ENCODE measurements at regions not wholly inside any gene's neighbourhood (a gene's known extent, or its start where the extent isn't known, plus 50 kb on each side); places are given as distances from the start of the nearest gene placed in this dataset.

- TF ChIP-seq BHLHE40 (IDR thresholded peaks at IDR 0.05; ENCODE audit: borderline replicate concordance in 1 of 2, low read depth in 2 of 2, low read length in 1 of 2) (no peak), SMC3 (IDR thresholded peaks at IDR 0.05; ENCODE audit: borderline replicate concordance, low read length) (no peak), NR2C2 (IDR thresholded peaks at IDR 0.05; ENCODE audit: borderline replicate concordance, control insufficient read depth, insufficient read length, low read depth) (no peak), ZNF384 (IDR thresholded peaks at IDR 0.05; ENCODE audit: borderline replicate concordance, low read depth, low read length) (no peak)
- TF ChIP-seq, protein P1, sequence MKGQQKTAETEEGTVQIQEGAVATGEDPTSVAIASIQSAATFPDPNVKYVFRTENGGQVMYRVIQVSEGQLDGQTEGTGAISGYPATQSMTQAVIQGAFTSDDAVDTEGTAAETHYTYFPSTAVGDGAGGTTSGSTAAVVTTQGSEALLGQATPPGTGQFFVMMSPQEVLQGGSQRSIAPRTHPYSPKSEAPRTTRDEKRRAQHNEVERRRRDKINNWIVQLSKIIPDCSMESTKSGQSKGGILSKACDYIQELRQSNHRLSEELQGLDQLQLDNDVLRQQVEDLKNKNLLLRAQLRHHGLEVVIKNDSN (IDR thresholded peaks at IDR 0.05; ENCODE audit: borderline replicate concordance, extremely low read length, insufficient read depth, low read depth, low read length) = no peak
Observed at GRCh38 chr7:46034056-46034768, 113.1 kb upstream of the IGFBP3 start (continued).

GRCh38 chr7:46033592-46033991 lies 112.5 kb upstream of the IGFBP3 start:
- Histone ChIP-seq H3K36me3 (ENCODE audit: control insufficient read depth in 2 of 2, insufficient read depth in 2 of 2, low read length in 1 of 2) (no peaks in the 10 kb centered on the region), H3K4me1 (ENCODE audit: control insufficient read depth, insufficient read depth, low read length) (no peaks in the 10 kb centered on the region), H3K27ac (ENCODE audit: control insufficient read depth, insufficient read depth) (no peak overlapping the region), H3K4me2 (ENCODE audit: control insufficient read depth, insufficient read depth) (no peak overlapping the region), H3K9me3 (replicated peaks; ENCODE audit: control insufficient read depth, insufficient read depth, low read length) (no peaks in the 10 kb centered on the region), H3K4me3 (no peak overlapping the region), H3K79me2 (ENCODE audit: control insufficient read depth, insufficient read depth, low read length) (no peaks in the 10 kb centered on the region), H4K20me1 (ENCODE audit: control insufficient read depth, insufficient read depth) (no peaks in the 10 kb centered on the region), H3K9ac (ENCODE audit: control insufficient read depth, insufficient read depth, low read length) (no peak overlapping the region), H3K27me3 (replicated peaks in 1 of 2; ENCODE audit: control insufficient read depth in 2 of 2, insufficient read depth in 2 of 2, low read length in 1 of 2) (no peaks in the 10 kb centered on the region), H2AFZ (ENCODE audit: control insufficient read depth, low read depth, low read length) (no peak overlapping the region)
- FAIRE-seq (no peak), DNase-seq (ENCODE audit: low read depth, low spot score) (no peak), ATAC-seq (no peak)
- RAD21 ChIA-PET (ENCODE audit: unreplicated experiment) = no interaction called here
- in situ Hi-C loops (cut with MboI) = no loop called here
- POLR2A ChIA-PET = interaction anchor here (0.6 kb wide), 1 partner anchor 26 kb away, joined by 3 read pairs; no protein-coding TSS in a partner anchor
- CTCF ChIA-PET = no interaction called here
- 34% methylated on average over 6 of the region's 6 CpGs for WGBS (ENCODE audit: insufficient coverage, insufficient replicate concordance, low lambda C conversion rate, missing lambda C conversion rate)
- SMC1A ChIA-PET (ENCODE audit: uncharacterized antibody, unreplicated experiment) = no interaction called here
- intact Hi-C loops (cut with micrococcal nuclease; ENCODE audit: unreplicated experiment) = no loop called here
- BruUV-seq (replicated peaks) = no TSS peak
- TF ChIP-seq HDGF (IDR thresholded peaks at IDR 0.05) (no peak), MEF2A (IDR thresholded peaks at IDR 0.05; ENCODE audit: insufficient read depth, low read depth, low read length) (no peak), TCF7 (IDR thresholded peaks at IDR 0.05; ENCODE audit: borderline replicate concordance) (no peak), TCF3 (IDR thresholded peaks at IDR 0.05; ENCODE audit: borderline replicate concordance, insufficient read depth, low read depth, low read length) (no peak), NKRF (conservative IDR thresholded peaks at IDR 0.05) (no peak), NFIC (IDR thresholded peaks at IDR 0.05; ENCODE audit: low read depth, low read length) (no peak), MLLT1 (IDR thresholded peaks at IDR 0.05) (no peak), MYB (IDR thresholded peaks at IDR 0.05; ENCODE audit: borderline replicate concordance, low read depth, low read length) (no peak), ZNF274 (IDR thresholded peaks at IDR 0.05; ENCODE audit: insufficient read depth, insufficient read length) (no peak), NR2C2 (IDR thresholded peaks at IDR 0.05; ENCODE audit: borderline replicate concordance, control insufficient read depth, insufficient read length, low read depth) (no peak)
- TF ChIP-seq, protein P2, sequence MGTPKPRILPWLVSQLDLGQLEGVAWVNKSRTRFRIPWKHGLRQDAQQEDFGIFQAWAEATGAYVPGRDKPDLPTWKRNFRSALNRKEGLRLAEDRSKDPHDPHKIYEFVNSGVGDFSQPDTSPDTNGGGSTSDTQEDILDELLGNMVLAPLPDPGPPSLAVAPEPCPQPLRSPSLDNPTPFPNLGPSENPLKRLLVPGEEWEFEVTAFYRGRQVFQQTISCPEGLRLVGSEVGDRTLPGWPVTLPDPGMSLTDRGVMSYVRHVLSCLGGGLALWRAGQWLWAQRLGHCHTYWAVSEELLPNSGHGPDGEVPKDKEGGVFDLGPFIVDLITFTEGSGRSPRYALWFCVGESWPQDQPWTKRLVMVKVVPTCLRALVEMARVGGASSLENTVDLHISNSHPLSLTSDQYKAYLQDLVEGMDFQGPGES (IDR thresholded peaks at IDR 0.05) = no peak
